Globus pallidus (tissue), 1 donor: ENCODE measurements at regions not wholly inside any gene's neighbourhood (a gene's known extent, or its start where the extent isn't known, plus 50 kb on each side); places are given as distances from the start of the nearest gene placed in this dataset.

Experiments used
- DNase-seq: peaks from one replicate; pipeline ENCODE4 v3.0.0-alpha.2; 2015; ENCODE audit warnings: low spot score

- no peak for DNase-seq
These were observed 248.6 kb downstream of the LOXHD1 start for GRCh38 chr18:46408334-46408987.

- DNase-seq = no peak
These were observed 245.7 kb downstream of the LOXHD1 start for GRCh38 chr18:46411191-46411828.

- peak; percentile 46 for DNase-seq
These were observed 244.9 kb downstream of the LOXHD1 start for GRCh38 chr18:46411867-46412690.

- peak; percentile 26 for DNase-seq
These were observed 244.1 kb downstream of the LOXHD1 start for GRCh38 chr18:46412916-46413315.

- DNase-seq = no peak
These were observed 243.3 kb downstream of the LOXHD1 start for GRCh38 chr18:46413684-46414083.

- no peak for DNase-seq
These were observed 242.2 kb downstream of the LOXHD1 start for GRCh38 chr18:46414863-46415262.

GRCh38 chr18:46415532-46416252 is 241.3 kb downstream of the LOXHD1 start:
- DNase-seq = no peak

- DNase-seq = no peak
These were observed 240.0 kb downstream of the LOXHD1 start for GRCh38 chr18:46416706-46417638.

- DNase-seq = no peak
These were observed 238.3 kb downstream of the LOXHD1 start for GRCh38 chr18:46418663-46419260.

- DNase-seq = no peak
These were observed 237.5 kb downstream of the LOXHD1 start for GRCh38 chr18:46419391-46420141.

GRCh38 chr18:46421973-46422551 is 235.0 kb downstream of the LOXHD1 start:
- no peak for DNase-seq

- no peak for DNase-seq
These were observed 234.4 kb downstream of the LOXHD1 start for GRCh38 chr18:46422552-46423055.

GRCh38 chr18:46423226-46423805 is 233.7 kb downstream of the LOXHD1 start:
- no peak for DNase-seq

- no peak for DNase-seq
These were observed 232.1 kb downstream of the LOXHD1 start for GRCh38 chr18:46424898-46425297.

GRCh38 chr18:46425511-46425910 is 231.5 kb downstream of the LOXHD1 start:
- no peak for DNase-seq

GRCh38 chr18:46426021-46426678 is 230.9 kb downstream of the LOXHD1 start:
- no peak for DNase-seq

- DNase-seq = no peak
These were observed 230.4 kb downstream of the LOXHD1 start for GRCh38 chr18:46426679-46427047.
